ENCODE measurements at regions not wholly inside any gene's neighbourhood (a gene's known extent, or its start where the extent isn't known, plus 50 kb on each side); places are given as distances from the start of the nearest gene placed in this dataset.

DNA sequence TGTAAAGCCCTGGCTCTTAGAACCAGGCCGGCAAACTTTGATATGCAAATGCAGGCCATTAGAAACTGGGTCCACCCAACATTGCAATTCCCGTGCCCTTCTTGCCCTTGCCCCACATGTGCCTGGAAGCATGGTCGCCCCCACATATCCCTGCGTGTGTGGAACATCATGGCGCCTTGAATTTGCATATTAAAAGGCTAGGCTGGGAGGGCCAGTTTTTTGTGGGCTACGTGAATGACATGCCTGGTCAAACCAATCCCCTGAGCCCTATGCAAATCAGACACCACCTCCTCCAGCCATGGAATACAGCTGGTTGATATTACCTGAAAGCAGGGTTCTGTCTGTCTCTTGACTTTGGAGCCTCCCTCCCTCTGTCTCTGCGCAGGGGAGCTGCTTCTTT, 58.7 kb upstream of the ARHGEF26 start:
- H3K4me3 ChIP-seq (ENCODE audit: low read depth in 2 of 2, low read length in 2 of 2), result no peak overlapping the region
- intact Hi-C loops (cut with micrococcal nuclease; ENCODE audit: unreplicated experiment) (no loop called here), in situ Hi-C loops (cut with HindIII; ENCODE audit: low pct_unique_long_range_greater_than_20kb, low sequenced_read_pairs) (no loop called here)
- no peaks in the 10 kb centered on the region for H3K9me3 ChIP-seq (ENCODE audit: control insufficient read depth, insufficient read depth, low read depth, low read length)
- H3K36me3 ChIP-seq (ENCODE audit: control insufficient read depth, insufficient read depth, low read length), result no peaks in the 10 kb centered on the region
- H3K4me1 ChIP-seq (ENCODE audit: control insufficient read depth, insufficient read depth, low read length), result no peaks in the 10 kb centered on the region
- DNase-seq (ENCODE audit: low read depth, low spot score) (no peak), ATAC-seq (no peak)
- CTCF ChIA-PET, result no interaction called here
- BruUV-seq (replicated peaks), result no TSS peak
- H3K27me3 ChIP-seq (ENCODE audit: control insufficient read depth, insufficient read depth, low read length), result no peaks in the 10 kb centered on the region
- no peak overlapping the region for H3K27ac ChIP-seq (ENCODE audit: low read length)
- TF ChIP-seq, protein P1, sequence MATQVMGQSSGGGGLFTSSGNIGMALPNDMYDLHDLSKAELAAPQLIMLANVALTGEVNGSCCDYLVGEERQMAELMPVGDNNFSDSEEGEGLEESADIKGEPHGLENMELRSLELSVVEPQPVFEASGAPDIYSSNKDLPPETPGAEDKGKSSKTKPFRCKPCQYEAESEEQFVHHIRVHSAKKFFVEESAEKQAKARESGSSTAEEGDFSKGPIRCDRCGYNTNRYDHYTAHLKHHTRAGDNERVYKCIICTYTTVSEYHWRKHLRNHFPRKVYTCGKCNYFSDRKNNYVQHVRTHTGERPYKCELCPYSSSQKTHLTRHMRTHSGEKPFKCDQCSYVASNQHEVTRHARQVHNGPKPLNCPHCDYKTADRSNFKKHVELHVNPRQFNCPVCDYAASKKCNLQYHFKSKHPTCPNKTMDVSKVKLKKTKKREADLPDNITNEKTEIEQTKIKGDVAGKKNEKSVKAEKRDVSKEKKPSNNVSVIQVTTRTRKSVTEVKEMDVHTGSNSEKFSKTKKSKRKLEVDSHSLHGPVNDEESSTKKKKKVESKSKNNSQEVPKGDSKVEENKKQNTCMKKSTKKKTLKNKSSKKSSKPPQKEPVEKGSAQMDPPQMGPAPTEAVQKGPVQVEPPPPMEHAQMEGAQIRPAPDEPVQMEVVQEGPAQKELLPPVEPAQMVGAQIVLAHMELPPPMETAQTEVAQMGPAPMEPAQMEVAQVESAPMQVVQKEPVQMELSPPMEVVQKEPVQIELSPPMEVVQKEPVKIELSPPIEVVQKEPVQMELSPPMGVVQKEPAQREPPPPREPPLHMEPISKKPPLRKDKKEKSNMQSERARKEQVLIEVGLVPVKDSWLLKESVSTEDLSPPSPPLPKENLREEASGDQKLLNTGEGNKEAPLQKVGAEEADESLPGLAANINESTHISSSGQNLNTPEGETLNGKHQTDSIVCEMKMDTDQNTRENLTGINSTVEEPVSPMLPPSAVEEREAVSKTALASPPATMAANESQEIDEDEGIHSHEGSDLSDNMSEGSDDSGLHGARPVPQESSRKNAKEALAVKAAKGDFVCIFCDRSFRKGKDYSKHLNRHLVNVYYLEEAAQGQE (IDR thresholded peaks at IDR 0.05; ENCODE audit: insufficient read depth in 1 of 2, low read depth in 2 of 2, low read length in 1 of 2), result no peak
- no peak for TF ChIP-seq TCF7L2 (IDR thresholded peaks at IDR 0.05; ENCODE audit: low read depth, low read length)
- TF ChIP-seq SIN3A (IDR thresholded peaks at IDR 0.05; ENCODE audit: borderline replicate concordance, insufficient read depth, low read depth, low read length), result no peak
- no peak for TF ChIP-seq POLR2AphosphoS5 (IDR thresholded peaks at IDR 0.05; ENCODE audit: low read depth, low read length)
- no peak for TF ChIP-seq CTCF (IDR thresholded peaks at IDR 0.05)
- POLR2A ChIA-PET, result no interaction called here

- intact Hi-C loops (cut with micrococcal nuclease; ENCODE audit: unreplicated experiment), result no loop called here
- Histone ChIP-seq H3K27me3 (ENCODE audit: control insufficient read depth, insufficient read depth, low read length) (no peaks in the 10 kb centered on the region), H3K36me3 (ENCODE audit: control insufficient read depth, insufficient read depth, low read length) (no peaks in the 10 kb centered on the region), H3K4me1 (ENCODE audit: control insufficient read depth, insufficient read depth, low read length) (no peaks in the 10 kb centered on the region), H3K27ac (ENCODE audit: low read length) (no peak overlapping the region), H3K9me3 (ENCODE audit: control insufficient read depth, insufficient read depth, low read depth, low read length) (no peaks in the 10 kb centered on the region), H3K4me3 (ENCODE audit: low read depth in 2 of 2, low read length in 2 of 2) (no peak overlapping the region)
- TF ChIP-seq SIN3A (IDR thresholded peaks at IDR 0.05; ENCODE audit: borderline replicate concordance, insufficient read depth, low read depth, low read length) (no peak), TCF7L2 (IDR thresholded peaks at IDR 0.05; ENCODE audit: low read depth, low read length) (no peak), POLR2AphosphoS5 (IDR thresholded peaks at IDR 0.05; ENCODE audit: low read depth, low read length) (no peak), CTCF (IDR thresholded peaks at IDR 0.05) (no peak)
- TF ChIP-seq, protein P1 (IDR thresholded peaks at IDR 0.05; ENCODE audit: insufficient read depth in 1 of 2, low read depth in 2 of 2, low read length in 1 of 2), result no peak
- ChIA-PET CTCF (no interaction called here), POLR2A (no interaction called here)
- DNase-seq (ENCODE audit: low read depth, low spot score) (no peak), ATAC-seq (no peak)
- in situ Hi-C loops (cut with HindIII; ENCODE audit: low pct_unique_long_range_greater_than_20kb, low sequenced_read_pairs), result no loop called here
- no TSS peak for BruUV-seq (replicated peaks)
These were observed 50.0 kb upstream of the ARHGEF26 start for GRCh38 chr3:154071146-154071545.

All from Panc1 (cell line).